ENCODE measurements at regions not wholly inside any gene's neighbourhood (a gene's known extent, or its start where the extent isn't known, plus 50 kb on each side); places are given as distances from the start of the nearest gene placed in this dataset.

- no peak for DNase-seq
Measured at GRCh38 chr20:6411651-6412050, 288.8 kb upstream of the FERMT1 start.

- no peak for DNase-seq
Measured at GRCh38 chr20:6410721-6411120, 287.9 kb upstream of the FERMT1 start.

GRCh38 chr20:6407163-6407562, 284.3 kb upstream of the FERMT1 start:
- no peak for DNase-seq

- DNase-seq: no peak
Measured at GRCh38 chr20:6401893-6402557, 279.2 kb upstream of the FERMT1 start.

- DNase-seq: no peak
Measured at GRCh38 chr20:6397115-6397514, 274.3 kb upstream of the FERMT1 start.

GRCh38 chr20:6395695-6396094, 272.9 kb upstream of the FERMT1 start:
- DNase-seq: peak; percentile 36

- no peak for DNase-seq
Measured at GRCh38 chr20:6388671-6389197, 265.9 kb upstream of the FERMT1 start.

GRCh38 chr20:6384956-6385486, 262.2 kb upstream of the FERMT1 start:
- DNase-seq: no peak

- DNase-seq: no peak
Measured at GRCh38 chr20:6384380-6384779, 261.6 kb upstream of the FERMT1 start.

- no peak for DNase-seq
Measured at GRCh38 chr20:6381887-6382286, 259.1 kb upstream of the FERMT1 start.

GRCh38 chr20:6362245-6362644, 239.4 kb upstream of the FERMT1 start:
- no peak for DNase-seq

GRCh38 chr20:6360766-6361165, 237.9 kb upstream of the FERMT1 start:
- no peak for DNase-seq

GRCh38 chr20:6355754-6356451, 233.1 kb upstream of the FERMT1 start:
- no peak for DNase-seq

GRCh38 chr20:6348908-6349307, 226.1 kb upstream of the FERMT1 start:
- no peak for DNase-seq

- DNase-seq: peak; percentile 69
Measured at GRCh38 chr20:6347916-6348315, 225.1 kb upstream of the FERMT1 start.

GRCh38 chr20:6341491-6341890, 218.7 kb upstream of the FERMT1 start:
- DNase-seq: no peak

- no peak for DNase-seq
Measured at GRCh38 chr20:6339176-6339575, 216.3 kb upstream of the FERMT1 start.

- no peak for DNase-seq
Measured at GRCh38 chr20:6333110-6333509, 210.3 kb upstream of the FERMT1 start.

- DNase-seq: peak; percentile 25
Measured at GRCh38 chr20:6321235-6321634, 198.4 kb upstream of the FERMT1 start.

- DNase-seq: no peak
Measured at GRCh38 chr20:6311841-6312655, 189.2 kb upstream of the FERMT1 start.

GRCh38 chr20:6311097-6311496, 188.3 kb upstream of the FERMT1 start:
- DNase-seq: no peak

- DNase-seq: no peak
Measured at GRCh38 chr20:6305536-6305935, 182.7 kb upstream of the FERMT1 start.

GRCh38 chr20:6302041-6302440, 179.2 kb upstream of the FERMT1 start:
- DNase-seq: no peak

Data from SHP77 treated with DMSO at 0.1 percent for 48 hours (cell line).